ENCODE measurements at regions not wholly inside any gene's neighbourhood (a gene's known extent, or its start where the extent isn't known, plus 50 kb on each side); places are given as distances from the start of the nearest gene placed in this dataset.

GRCh38 chr14:22381766-22382165 lies 207.3 kb downstream of the DAD1 start:
- no peak for TF ChIP-seq CTCF (IDR thresholded peaks at IDR 0.05; ENCODE audit: low read depth, low read length)
- no peak for DNase-seq (ENCODE audit: extremely low read depth, low read depth)

GRCh38 chr14:22381408-22381760 lies 207.6 kb downstream of the DAD1 start:
- no peak for DNase-seq (ENCODE audit: extremely low read depth, low read depth)
- no peak for TF ChIP-seq CTCF (IDR thresholded peaks at IDR 0.05; ENCODE audit: low read depth, low read length)

- no peak for DNase-seq (ENCODE audit: extremely low read depth, low read depth)
- no peak for TF ChIP-seq CTCF (IDR thresholded peaks at IDR 0.05; ENCODE audit: low read depth, low read length)
Observed at GRCh38 chr14:22380571-22381407, 208.2 kb downstream of the DAD1 start.

- TF ChIP-seq CTCF (IDR thresholded peaks at IDR 0.05; ENCODE audit: low read depth, low read length): no peak
- no peak for DNase-seq (ENCODE audit: extremely low read depth, low read depth)
Observed at GRCh38 chr14:22379727-22380126, 209.3 kb downstream of the DAD1 start.

- DNase-seq (ENCODE audit: extremely low read depth, low read depth): no peak
- TF ChIP-seq CTCF (IDR thresholded peaks at IDR 0.05; ENCODE audit: low read depth, low read length): no peak
Observed at GRCh38 chr14:22378181-22378580, 210.8 kb downstream of the DAD1 start.

GRCh38 chr14:22375321-22375930 lies 213.6 kb downstream of the DAD1 start:
- peak; percentile 39 for TF ChIP-seq CTCF (IDR thresholded peaks at IDR 0.05; ENCODE audit: low read depth, low read length)
- DNase-seq (ENCODE audit: extremely low read depth, low read depth): no peak

- no peak for TF ChIP-seq CTCF (IDR thresholded peaks at IDR 0.05; ENCODE audit: low read depth, low read length)
Observed at GRCh38 chr14:22370084-22370847, 218.8 kb downstream of the DAD1 start.

More at GRCh38 chr14:22370084-22370847, 218.8 kb downstream of the DAD1 start:
- DNase-seq (ENCODE audit: extremely low read depth, low read depth): no peak

Data from AG09319 (cell line).